CD4-positive, CD25-positive, alpha-beta regulatory T cell (primary cell): ENCODE measurements at regions not wholly inside any gene's neighbourhood (a gene's known extent, or its start where the extent isn't known, plus 50 kb on each side); places are given as distances from the start of the nearest gene placed in this dataset.

Source experiments
- ATAC-seq, 2 donors: fragments of 150-1000 bp; cut with Tn5 transposase; one replicate each; pipeline ENCODE4 v1.10.0; 2021; ENCODE audit warnings: low read depth in 2 of 2, moderate number of reproducible peaks in 2 of 2, moderate library complexity in 1 of 2
- DNase-seq, 3 donors: peaks; one replicate each; pipeline versions ENCODE4 v3.0.0 to v3.0.0-alpha.2; 2012 to 2022; ENCODE audit warnings: mixed read lengths in 1 of 3
- H3K27ac ChIP-seq: one replicate; pipeline ENCODE4 v1.7.0; 2013; ENCODE audit warnings: mild to moderate bottlenecking, low read length; ENCODE audit not compliant: insufficient read depth, poor library complexity, severe bottlenecking
- H3K27me3 ChIP-seq: one replicate; pipeline ENCODE4 v1.7.0; 2013; ENCODE audit warnings: low read length; ENCODE audit not compliant: control insufficient read depth, insufficient read depth
- H3K36me3 ChIP-seq: one replicate; pipeline ENCODE4 v1.7.0; 2013; ENCODE audit warnings: mild to moderate bottlenecking, low read length, moderate library complexity; ENCODE audit not compliant: control insufficient read depth, insufficient read depth
- H3K4me1 ChIP-seq: 2 replicates; pipeline ENCODE4 v1.7.0; 2013; ENCODE audit warnings: mild to moderate bottlenecking, low read length; ENCODE audit not compliant: insufficient read depth, control insufficient read depth, poor library complexity, severe bottlenecking
- H3K4me3 ChIP-seq: one replicate; pipeline ENCODE4 v1.7.0; 2013; ENCODE audit warnings: low read depth, mild to moderate bottlenecking, low read length, moderate library complexity
- H3K9me3 ChIP-seq, 2 experiments: 1 replicate in 1 of 2; 2 replicates in 1 of 2; pipeline ENCODE4 v1.7.0; 2013; ENCODE audit warnings: low read length in 2 of 2, mild to moderate bottlenecking in 1 of 2, moderate library complexity in 1 of 2; ENCODE audit not compliant: control insufficient read depth in 2 of 2
- H3K27ac Mint-ChIP-seq, 3 donors: one replicate each; pipeline ENCODE4 v1.8.0; 2020 to 2022; ENCODE audit warnings: mild to moderate bottlenecking in 3 of 3, mixed read lengths in 3 of 3, moderate library complexity in 2 of 3
- H3K27me3 Mint-ChIP-seq: one replicate; pipeline ENCODE4 v1.8.0; 2022; ENCODE audit warnings: mild to moderate bottlenecking, mixed read lengths
- H3K36me3 Mint-ChIP-seq: one replicate; pipeline ENCODE4 v1.8.0; 2020; ENCODE audit warnings: mixed read lengths
- H3K4me1 Mint-ChIP-seq, 4 donors: one replicate each; pipeline ENCODE4 v1.8.0; 2020 to 2022; ENCODE audit warnings: mixed read lengths in 4 of 4, mild to moderate bottlenecking in 1 of 4
- H3K4me3 Mint-ChIP-seq, 4 donors: one replicate each; pipeline ENCODE4 v1.8.0; 2020 to 2022; ENCODE audit warnings: mild to moderate bottlenecking in 4 of 4, mixed read lengths in 4 of 4, moderate library complexity in 3 of 4
- H3K9me3 Mint-ChIP-seq, 7 donors: one replicate each; pipeline ENCODE4 v1.8.0; 2020 to 2022; ENCODE audit warnings: mixed read lengths in 7 of 7, mild to moderate bottlenecking in 3 of 7, moderate library complexity in 2 of 7

DNA sequence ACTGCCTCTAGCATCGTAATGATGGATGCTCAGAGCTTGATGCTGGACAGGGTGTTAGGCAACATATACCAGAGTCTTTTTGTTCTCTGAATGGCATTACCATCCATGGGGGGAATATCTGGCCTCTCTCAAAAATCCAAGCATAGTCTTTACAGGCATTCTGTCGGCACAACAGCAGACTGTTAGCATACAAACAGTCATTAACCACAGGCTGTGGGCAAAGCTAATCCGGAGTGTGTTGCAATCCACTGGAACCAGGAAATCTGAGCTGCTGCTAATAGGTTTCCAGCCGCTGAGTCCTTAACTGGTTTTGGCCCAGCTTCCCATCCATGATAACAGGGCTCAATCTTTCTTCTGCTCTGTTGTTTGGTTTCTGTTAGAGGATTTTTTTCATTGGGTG is 371.9 kb downstream of the HS3ST3B1 start:
- Mint-ChIP-seq H3K36me3 (no peaks in the 10 kb centered on the region), H3K4me3 (no peak overlapping the region), H3K4me1 (no peaks in the 10 kb centered on the region), H3K27me3 (peaks cover 26% of the 10 kb centered on the region), H3K9me3 (peaks cover 0 to 6% (median 5%) of the 10 kb centered on the region in 7 donors), H3K27ac (no peak overlapping the region)
- Histone ChIP-seq H3K27me3 (peaks cover 10% of the 10 kb centered on the region), H3K36me3 (no peaks in the 10 kb centered on the region), H3K27ac (no peak overlapping the region), H3K4me1 (no peaks in the 10 kb centered on the region), H3K4me3 (no peak overlapping the region), H3K9me3 (no peaks in the 10 kb centered on the region)
- no peak for ATAC-seq
- DNase-seq: no peak

- Mint-ChIP-seq H3K9me3 (peaks cover 0 to 2% (median 0%) of the 10 kb centered on the region in 7 donors), H3K36me3 (no peaks in the 10 kb centered on the region), H3K4me1 (no peaks in the 10 kb centered on the region), H3K4me3 (no peak overlapping the region), H3K27me3 (peaks cover 26% of the 10 kb centered on the region), H3K27ac (no peak overlapping the region)
- no peaks in the 10 kb centered on the region for H3K4me1 ChIP-seq
- no peak overlapping the region for H3K27ac ChIP-seq
- H3K36me3 ChIP-seq: no peaks in the 10 kb centered on the region
- no peak overlapping the region for H3K4me3 ChIP-seq
- H3K27me3 ChIP-seq: peaks cover 10% of the 10 kb centered on the region
- no peak for DNase-seq
- no peaks in the 10 kb centered on the region for H3K9me3 ChIP-seq
- no peak for ATAC-seq
Observed at GRCh38 chr17:14670861-14671260, 370.0 kb downstream of the HS3ST3B1 start.

DNA sequence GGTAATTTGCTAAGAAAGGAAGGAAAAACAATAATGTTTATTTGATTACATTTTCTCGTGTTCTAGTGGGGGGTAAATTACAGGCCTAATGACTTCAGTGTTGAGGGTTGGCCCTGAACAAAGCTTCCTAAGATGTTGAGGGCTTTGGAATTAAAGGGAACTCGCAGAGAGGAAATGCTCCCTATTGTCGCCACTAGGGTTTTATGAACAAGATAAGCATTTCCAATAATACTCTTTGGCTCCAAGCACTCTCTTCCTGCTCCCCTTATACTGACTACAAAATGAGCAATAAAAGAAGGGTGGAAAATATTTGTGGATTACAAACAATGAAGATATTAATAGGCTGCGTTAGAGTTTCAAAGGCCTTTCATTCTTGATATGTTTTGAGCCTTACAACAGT is 363.6 kb downstream of the HS3ST3B1 start:
- H3K36me3 ChIP-seq: no peaks in the 10 kb centered on the region
- Mint-ChIP-seq H3K27me3 (peaks cover 19% of the 10 kb centered on the region), H3K4me3 (no peak overlapping the region), H3K9me3 (peaks cover 0 to 3% (median 0%) of the 10 kb centered on the region in 7 donors), H3K4me1 (no peaks in the 10 kb centered on the region), H3K36me3 (no peaks in the 10 kb centered on the region), H3K27ac (no peak overlapping the region)
- no peaks in the 10 kb centered on the region for H3K9me3 ChIP-seq
- H3K4me1 ChIP-seq: no peaks in the 10 kb centered on the region
- DNase-seq (no peak), ATAC-seq (no peak)
- H3K4me3 ChIP-seq: no peak overlapping the region
- peaks cover 4% of the 10 kb centered on the region for H3K27me3 ChIP-seq
- no peak overlapping the region for H3K27ac ChIP-seq

GRCh38 chr17:14641117-14641516 is 340.2 kb downstream of the HS3ST3B1 start:
- no peak overlapping the region for H3K27ac ChIP-seq
- no peaks in the 10 kb centered on the region for H3K36me3 ChIP-seq
- H3K27me3 ChIP-seq: peaks cover 9% of the 10 kb centered on the region
- H3K4me1 Mint-ChIP-seq: no peaks in the 10 kb centered on the region
- DNase-seq: no peak
- H3K4me1 ChIP-seq: no peaks in the 10 kb centered on the region
- no peak overlapping the region for H3K27ac Mint-ChIP-seq
- no peaks in the 10 kb centered on the region for H3K36me3 Mint-ChIP-seq
- no peak for ATAC-seq
- H3K9me3 Mint-ChIP-seq: peaks cover 0 to under 1% (median 0%) of the 10 kb centered on the region in 7 donors
- H3K27me3 Mint-ChIP-seq: peaks cover 8% of the 10 kb centered on the region
- no peak overlapping the region for H3K4me3 Mint-ChIP-seq
- H3K9me3 ChIP-seq: no peaks in the 10 kb centered on the region
- no peak overlapping the region for H3K4me3 ChIP-seq

DNA sequence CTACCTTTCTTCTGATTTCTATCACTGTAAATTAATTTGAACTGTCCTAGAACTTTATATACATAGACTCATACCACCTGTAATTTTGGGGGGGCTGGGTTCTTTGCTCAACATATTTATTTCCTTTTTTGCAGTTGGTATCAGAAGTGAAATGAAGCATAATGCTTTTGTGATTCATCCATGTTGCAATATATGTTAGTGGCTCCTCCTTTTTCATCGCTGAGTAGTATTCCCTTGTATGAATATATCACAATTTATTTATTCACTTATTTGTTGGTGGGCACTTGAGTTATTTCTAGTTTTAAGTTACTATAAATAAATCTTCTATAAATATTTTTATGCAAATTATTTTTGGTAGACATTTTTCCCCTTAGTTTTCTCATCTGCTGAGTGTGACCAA is 336.4 kb downstream of the HS3ST3B1 start:
- Mint-ChIP-seq H3K4me1 (no peaks in the 10 kb centered on the region), H3K27ac (no peak overlapping the region), H3K4me3 (no peak overlapping the region), H3K36me3 (no peaks in the 10 kb centered on the region), H3K9me3 (peaks cover 0 to 3% (median 0%) of the 10 kb centered on the region in 7 donors), H3K27me3 (peaks cover 4% of the 10 kb centered on the region)
- Histone ChIP-seq H3K4me3 (no peak overlapping the region), H3K27ac (no peak overlapping the region), H3K9me3 (peaks cover 0 to 4% of the 10 kb centered on the region in 2 experiments), H3K36me3 (no peaks in the 10 kb centered on the region), H3K27me3 (peaks cover 14% of the 10 kb centered on the region), H3K4me1 (no peaks in the 10 kb centered on the region)
- no peak for DNase-seq
- ATAC-seq: no peak

GRCh38 chr17:14630621-14631020 is 329.7 kb downstream of the HS3ST3B1 start:
- Histone ChIP-seq H3K27ac (no peak overlapping the region), H3K4me1 (no peaks in the 10 kb centered on the region), H3K36me3 (no peaks in the 10 kb centered on the region), H3K9me3 (peaks cover 0 to 8% of the 10 kb centered on the region in 2 experiments), H3K4me3 (no peak overlapping the region), H3K27me3 (peaks cover 4% of the 10 kb centered on the region)
- DNase-seq (no peak), ATAC-seq (no peak)
- peaks cover 14% of the 10 kb centered on the region for H3K27me3 Mint-ChIP-seq
- no peak overlapping the region for H3K27ac Mint-ChIP-seq
- H3K4me3 Mint-ChIP-seq: no peak overlapping the region
- peaks cover 0 to 6% (median 4%) of the 10 kb centered on the region in 7 donors for H3K9me3 Mint-ChIP-seq
- peaks cover 4% of the 10 kb centered on the region for H3K36me3 Mint-ChIP-seq
- no peaks in the 10 kb centered on the region for H3K4me1 Mint-ChIP-seq

DNA sequence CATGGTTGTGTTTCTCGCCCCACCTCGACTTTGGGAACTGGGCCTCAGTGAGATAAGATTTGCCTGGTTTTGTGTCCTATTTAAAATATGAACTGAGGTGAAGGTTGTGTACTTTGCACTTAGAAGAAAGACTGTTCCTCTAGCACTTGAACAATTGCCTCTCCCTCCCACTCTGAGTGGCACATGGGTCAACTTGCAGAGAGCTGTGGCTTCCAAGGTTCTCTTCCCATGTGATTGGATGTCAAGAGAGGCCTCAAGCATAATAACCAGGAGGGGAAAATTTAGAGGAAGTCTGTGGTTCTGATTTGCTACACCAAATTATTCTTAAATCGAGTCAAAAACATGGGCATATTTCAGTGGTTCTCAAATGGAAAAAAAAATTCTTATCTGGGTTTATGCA is 329.2 kb downstream of the HS3ST3B1 start:
- no peaks in the 10 kb centered on the region for H3K36me3 ChIP-seq
- H3K27ac Mint-ChIP-seq: no peak overlapping the region
- no peaks in the 10 kb centered on the region for H3K4me1 Mint-ChIP-seq
- H3K4me1 ChIP-seq: no peaks in the 10 kb centered on the region
- DNase-seq (no peak), ATAC-seq (no peak)
- peaks cover 14% of the 10 kb centered on the region for H3K27me3 Mint-ChIP-seq
- H3K27me3 ChIP-seq: peaks cover 4% of the 10 kb centered on the region
- peaks cover 4% of the 10 kb centered on the region for H3K36me3 Mint-ChIP-seq
- H3K9me3 Mint-ChIP-seq: peaks cover 0 to 6% (median 4%) of the 10 kb centered on the region in 7 donors
- no peak overlapping the region for H3K27ac ChIP-seq
- no peak overlapping the region for H3K4me3 ChIP-seq
- H3K9me3 ChIP-seq: peaks cover 0 to 8% of the 10 kb centered on the region in 2 experiments
- H3K4me3 Mint-ChIP-seq: no peak overlapping the region

DNA sequence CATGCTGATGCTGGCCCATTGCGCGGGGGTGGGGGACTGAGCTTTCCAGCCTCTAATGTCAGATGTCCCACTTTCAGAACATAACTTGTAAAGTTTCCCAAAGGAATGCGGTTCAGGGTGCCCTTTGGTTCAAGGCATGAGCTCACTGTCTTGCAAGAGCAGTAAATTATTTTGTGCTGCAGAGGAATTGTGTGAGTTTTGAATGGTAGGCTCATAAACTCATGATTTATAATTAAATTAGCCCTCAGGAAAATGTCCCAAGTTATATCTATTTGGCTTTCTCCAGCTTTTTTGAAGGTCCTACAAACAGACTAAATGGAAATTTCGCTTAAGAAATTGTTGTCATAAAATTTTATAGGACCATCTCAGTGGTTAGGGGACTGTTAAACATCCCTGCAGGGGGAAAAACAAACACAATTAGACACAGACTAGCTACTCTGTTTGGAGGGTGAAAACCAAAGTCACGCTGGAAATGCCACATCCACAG is 321.8 kb downstream of the HS3ST3B1 start:
- Mint-ChIP-seq H3K4me3 (no peak overlapping the region), H3K4me1 (no peaks in the 10 kb centered on the region), H3K27me3 (peaks cover 39% of the 10 kb centered on the region), H3K27ac (no peak overlapping the region), H3K36me3 (no peaks in the 10 kb centered on the region), H3K9me3 (peaks cover 0 to 1% (median 0%) of the 10 kb centered on the region in 7 donors)
- Histone ChIP-seq H3K27ac (no peak overlapping the region), H3K4me3 (no peak overlapping the region), H3K4me1 (no peaks in the 10 kb centered on the region), H3K9me3 (no peaks in the 10 kb centered on the region), H3K36me3 (no peaks in the 10 kb centered on the region), H3K27me3 (no peaks in the 10 kb centered on the region)
- ATAC-seq (no peak), DNase-seq (no peak)
